GM12878 (cell line): ENCODE measurements at regions not wholly inside any gene's neighbourhood (a gene's known extent, or its start where the extent isn't known, plus 50 kb on each side); places are given as distances from the start of the nearest gene placed in this dataset.

ENCODE experiments used
- ATAC-seq: fragments of 200-7000 bp; cut with Tn5 transposase; 3 replicates; pipeline ENCODE4 v1.9.1; 2020; ENCODE audit warnings: mild to moderate bottlenecking, moderate library complexity
- BruUV-seq: library from RNA; stranded (reverse); fragments of 400-500 nt; replicated peaks from 2 replicates; lab custom pipeline; 2021; lab: Mats Ljungman, UMichigan
- CTCF ChIA-PET: fragments of 300-600 bp; sonication (Branson Sonifier 250); formaldehyde crosslinking; extraction: SDS; loops from one replicate; lab custom pipeline; 2021; ENCODE audit warnings: inconsistent platforms; lab: Yijun Ruan, JAX
- POLR2A ChIA-PET: fragments of 350-600 bp; formaldehyde crosslinking; extraction: SDS; loops from one replicate; lab custom pipeline; 2021; ENCODE audit warnings: inconsistent platforms; lab: Charles Lee
- RAD21 ChIA-PET: fragments of 300-600 bp; sonication (Branson Sonifier 250); formaldehyde crosslinking; loops from one replicate; lab custom pipeline; 2023; ENCODE audit warnings: antibody characterized with exemption; ENCODE audit not compliant: unreplicated experiment; lab: Charles Lee
- SMC1A ChIA-PET: fragments of 300-600 bp; sonication (Branson Sonifier 250); formaldehyde crosslinking; loops from one replicate; lab custom pipeline; 2023; ENCODE audit not compliant: unreplicated experiment, uncharacterized antibody; lab: Charles Lee
- DNase-seq: peaks from one replicate; pipeline ENCODE4 v3.0.0-alpha.2; 2011; ENCODE audit warnings: low read depth, low spot score
- FAIRE-seq: peaks from 3 replicates; lab custom pipeline; 2011; peaks lifted over from hg19 to GRCh38; lab: Jason Lieb, UNC
- H2AFZ ChIP-seq: 2 replicates; pipeline ENCODE4 v1.6.0; 2011; ENCODE audit warnings: low read depth, low read length, control low read depth; ENCODE audit not compliant: control insufficient read depth
- H3K27ac ChIP-seq: 2 replicates; pipeline ENCODE4 v1.5.1; 2011; ENCODE audit warnings: control low read depth; ENCODE audit not compliant: control insufficient read depth, insufficient read depth
- H3K27me3 ChIP-seq, 2 experiments: replicated peaks in 1 of 2; 2 replicates each; pipeline versions ENCODE4 v1.6.0 to v1.6.1; 2011; ENCODE audit warnings: low read length in 1 of 2; ENCODE audit not compliant: control insufficient read depth in 2 of 2, insufficient read depth in 2 of 2
- H3K36me3 ChIP-seq, 2 experiments: 2 replicates each; pipeline ENCODE4 v1.5.1; 2011; ENCODE audit warnings: low read length in 1 of 2; ENCODE audit not compliant: control insufficient read depth in 2 of 2, insufficient read depth in 2 of 2
- H3K4me1 ChIP-seq: 2 replicates; pipeline ENCODE4 v1.6.1; 2011; ENCODE audit warnings: mild to moderate bottlenecking, low read length, moderate library complexity, mixed read lengths; ENCODE audit not compliant: control insufficient read depth, insufficient read depth
- H3K4me2 ChIP-seq: 2 replicates; pipeline ENCODE4 v1.6.0; 2011; ENCODE audit warnings: control low read depth; ENCODE audit not compliant: control insufficient read depth, insufficient read depth
- H3K4me3 ChIP-seq: fragments of 200-600 bp; sonication (generic); 2 replicates; pipeline ENCODE4 v1.5.1; 2016
- H3K79me2 ChIP-seq: 2 replicates; pipeline ENCODE4 v1.6.0; 2011; ENCODE audit warnings: low read length; ENCODE audit not compliant: control insufficient read depth, insufficient read depth
- H3K9ac ChIP-seq: 2 replicates; pipeline ENCODE4 v1.8.0; 2011; ENCODE audit warnings: low read length, control low read depth, mixed read lengths; ENCODE audit not compliant: control insufficient read depth, insufficient read depth
- H3K9me3 ChIP-seq: replicated peaks from 3 replicates; pipeline ENCODE4 v1.5.1; 2011; ENCODE audit warnings: mild to moderate bottlenecking, low read length; ENCODE audit not compliant: control insufficient read depth, insufficient read depth
- H4K20me1 ChIP-seq: 2 replicates; pipeline ENCODE4 v1.6.0; 2011; ENCODE audit not compliant: control insufficient read depth, insufficient read depth
- CBX3 ChIP-seq: fragments of 200-600 bp; sonication (generic); IDR thresholded peaks from 2 replicates; pipeline ENCODE4 v1.6.1; 2016; ENCODE audit warnings: low read depth, borderline replicate concordance
- CHD1 ChIP-seq: IDR thresholded peaks from 2 replicates; pipeline ENCODE4 v1.6.1; 2012; ENCODE audit warnings: low read depth, low read length, improper control_type of control experiment
- CHD2 ChIP-seq: IDR thresholded peaks from 2 replicates; pipeline ENCODE4 v1.6.1; 2011; ENCODE audit warnings: low read depth, low read length, improper control_type of control experiment, borderline replicate concordance
- CHD4 ChIP-seq: fragments of 200-600 bp; sonication (generic); IDR thresholded peaks from 2 replicates; pipeline ENCODE4 v1.6.1; 2016; ENCODE audit warnings: mild to moderate bottlenecking
- FOXM1 ChIP-seq: IDR thresholded peaks from 2 replicates; pipeline ENCODE4 v1.6.1; 2012; ENCODE audit warnings: low read depth, mild to moderate bottlenecking, inconsistent platforms, low read length, moderate library complexity
- HCFC1 ChIP-seq: fragments of 150-350 bp; IDR thresholded peaks from 2 replicates; pipeline ENCODE4 v1.6.1; 2014; ENCODE audit warnings: low read length
- KLF5 ChIP-seq: fragments of 450-650 bp; IDR thresholded peaks from 2 replicates; pipeline ENCODE4 v1.6.1; 2014; ENCODE audit warnings: mild to moderate bottlenecking; ENCODE audit not compliant: partially characterized antibody
- MAX ChIP-seq: IDR thresholded peaks from 2 replicates; pipeline ENCODE4 v1.6.1; 2012; ENCODE audit warnings: low read depth, low read length, improper control_type of control experiment
- MXI1 ChIP-seq: fragments of 150-350 bp; IDR thresholded peaks from 2 replicates; pipeline ENCODE4 v1.6.1; 2011; ENCODE audit warnings: low read depth, mild to moderate bottlenecking, inconsistent platforms, low read length, improper control_type of control experiment
- NFIC ChIP-seq: IDR thresholded peaks from 2 replicates; pipeline ENCODE4 v1.6.1; 2012; ENCODE audit warnings: low read depth, mild to moderate bottlenecking, inconsistent platforms, low read length, moderate library complexity
- NFYB ChIP-seq: IDR thresholded peaks from 2 replicates; pipeline ENCODE4 v1.6.1; 2011; ENCODE audit warnings: low read depth, mild to moderate bottlenecking, low read length, improper control_type of control experiment, moderate library complexity; ENCODE audit not compliant: insufficient read depth
- NRF1 ChIP-seq: conservative IDR thresholded peaks from 2 replicates; pipeline ENCODE4 v1.6.1; 2011; ENCODE audit warnings: mild to moderate bottlenecking, low read depth, low read length, improper control_type of control experiment
- PBX3 ChIP-seq: IDR thresholded peaks from 2 replicates; pipeline ENCODE4 v1.6.1; 2011; ENCODE audit warnings: mild to moderate bottlenecking, low read depth, low read length, moderate library complexity; ENCODE audit not compliant: insufficient replicate concordance
- POLR2AphosphoS5 ChIP-seq: IDR thresholded peaks from 2 replicates; pipeline ENCODE4 v1.6.1; 2011; ENCODE audit warnings: mild to moderate bottlenecking, low read length, inconsistent platforms
- SUZ12 ChIP-seq: fragments of 200-600 bp; sonication (generic); IDR thresholded peaks from one replicate; pipeline ENCODE4 v1.6.1; 2018; ENCODE audit warnings: antibody characterized with exemption, mild to moderate bottlenecking; ENCODE audit not compliant: unreplicated experiment
- ZBED1 ChIP-seq: IDR thresholded peaks from 2 replicates; pipeline ENCODE4 v1.6.1; 2016; ENCODE audit warnings: borderline replicate concordance
- ZNF217 ChIP-seq: fragments of 450-650 bp; IDR thresholded peaks from 2 replicates; pipeline ENCODE4 v1.6.1; 2017; ENCODE audit warnings: antibody characterized with exemption, mild to moderate bottlenecking
- ZNF24 ChIP-seq: fragments of 450-650 bp; IDR thresholded peaks from 2 replicates; pipeline ENCODE4 v1.6.1; 2017; ENCODE audit warnings: antibody characterized with exemption, mild to moderate bottlenecking
- WGBS: methylation state at CpG from one replicate; pipeline ENCODE4 v1.1.6; 2016; ENCODE audit warnings: low lambda C conversion rate; ENCODE audit not compliant: insufficient replicate concordance, insufficient coverage; ENCODE audit errors: missing lambda C conversion rate; 5-methylcytosine and 5-hydroxymethylcytosine counted together
- in situ Hi-C: fragments of 300-500 bp; cut with MboI; formaldehyde crosslinking; loops from 9 replicates; pipeline ENCODE4 v1.14.3; 2018; ENCODE audit warnings: mixed read lengths
- intact Hi-C: fragments of 100-400 bp; cut with micrococcal nuclease; formaldehyde crosslinking; loops from one replicate; pipeline ENCODE4 v1.14.2; 2022; ENCODE audit not compliant: unreplicated experiment
- TF ChIP-seq, protein P1 (sequence below): fragments of 450-650 bp; IDR thresholded peaks from 2 replicates; pipeline ENCODE4 v1.6.1; 2017; ENCODE audit warnings: borderline replicate concordance
- TF ChIP-seq, protein P2 (sequence below): fragments of 450-650 bp; IDR thresholded peaks from 2 replicates; pipeline ENCODE4 v1.6.1; 2017; ENCODE audit warnings: mild to moderate bottlenecking, moderate library complexity

DNA sequence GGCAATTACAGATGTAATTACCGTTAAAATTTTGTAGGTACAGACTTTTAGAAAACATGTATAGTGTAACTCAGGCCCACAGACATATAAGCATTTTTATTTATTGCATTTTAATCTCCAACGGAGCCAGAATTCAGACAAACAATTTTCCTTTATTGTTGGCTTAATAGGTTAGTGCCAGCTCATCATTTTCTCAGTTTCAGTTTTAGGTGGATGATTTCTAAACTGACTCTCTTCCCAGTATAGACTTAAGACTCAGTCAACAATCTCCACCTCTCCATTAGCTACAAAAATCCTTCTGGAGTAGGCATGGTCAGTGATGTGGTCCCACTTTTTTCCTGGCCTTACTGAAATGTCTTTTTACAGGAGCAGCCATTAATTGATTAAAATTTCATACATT lies 994.6 kb downstream of the TBL1XR1 start:
- intact Hi-C loops: no loop called here
- SMC1A ChIA-PET: no interaction called here
- RAD21 ChIA-PET: interaction anchor here (0.6 kb wide), 1 partner anchor 18 kb away, joined by 3 read pairs; no protein-coding TSS in a partner anchor
- POLR2A ChIA-PET: no interaction called here
- WGBS: 2% methylated on average over 2 of the region's 2 CpGs
- H3K4me1 ChIP-seq: no peaks in the 10 kb centered on the region
- DNase-seq: no peak
- H3K27me3 ChIP-seq: no peaks in the 10 kb centered on the region
- ATAC-seq: no peak
- H3K9ac ChIP-seq: no peak overlapping the region
- H3K36me3 ChIP-seq: no peaks in the 10 kb centered on the region
- no TSS peak for BruUV-seq
- H3K79me2 ChIP-seq: no peaks in the 10 kb centered on the region
- no peaks in the 10 kb centered on the region for H4K20me1 ChIP-seq
- FAIRE-seq: no peak
- no peaks in the 10 kb centered on the region for H3K9me3 ChIP-seq
- H3K27ac ChIP-seq: no peak overlapping the region
- no peak overlapping the region for H3K4me3 ChIP-seq
- no peak overlapping the region for H2AFZ ChIP-seq
- no peak overlapping the region for H3K4me2 ChIP-seq
- TF ChIP-seq NFYB (no peak), FOXM1 (no peak), NFIC (no peak), CBX3 (no peak), HCFC1 (no peak), CHD1 (no peak), NRF1 (no peak), POLR2AphosphoS5 (no peak), CHD4 (no peak), ZBED1 (no peak), ZNF217 (no peak), ZNF24 (no peak), CHD2 (no peak), KLF5 (no peak), SUZ12 (no peak), PBX3 (no peak), MAX (no peak), MXI1 (no peak)
- TF ChIP-seq, protein P1, sequence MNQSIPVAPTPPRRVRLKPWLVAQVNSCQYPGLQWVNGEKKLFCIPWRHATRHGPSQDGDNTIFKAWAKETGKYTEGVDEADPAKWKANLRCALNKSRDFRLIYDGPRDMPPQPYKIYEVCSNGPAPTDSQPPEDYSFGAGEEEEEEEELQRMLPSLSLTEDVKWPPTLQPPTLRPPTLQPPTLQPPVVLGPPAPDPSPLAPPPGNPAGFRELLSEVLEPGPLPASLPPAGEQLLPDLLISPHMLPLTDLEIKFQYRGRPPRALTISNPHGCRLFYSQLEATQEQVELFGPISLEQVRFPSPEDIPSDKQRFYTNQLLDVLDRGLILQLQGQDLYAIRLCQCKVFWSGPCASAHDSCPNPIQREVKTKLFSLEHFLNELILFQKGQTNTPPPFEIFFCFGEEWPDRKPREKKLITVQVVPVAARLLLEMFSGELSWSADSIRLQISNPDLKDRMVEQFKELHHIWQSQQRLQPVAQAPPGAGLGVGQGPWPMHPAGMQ: no peak
- TF ChIP-seq, protein P2, sequence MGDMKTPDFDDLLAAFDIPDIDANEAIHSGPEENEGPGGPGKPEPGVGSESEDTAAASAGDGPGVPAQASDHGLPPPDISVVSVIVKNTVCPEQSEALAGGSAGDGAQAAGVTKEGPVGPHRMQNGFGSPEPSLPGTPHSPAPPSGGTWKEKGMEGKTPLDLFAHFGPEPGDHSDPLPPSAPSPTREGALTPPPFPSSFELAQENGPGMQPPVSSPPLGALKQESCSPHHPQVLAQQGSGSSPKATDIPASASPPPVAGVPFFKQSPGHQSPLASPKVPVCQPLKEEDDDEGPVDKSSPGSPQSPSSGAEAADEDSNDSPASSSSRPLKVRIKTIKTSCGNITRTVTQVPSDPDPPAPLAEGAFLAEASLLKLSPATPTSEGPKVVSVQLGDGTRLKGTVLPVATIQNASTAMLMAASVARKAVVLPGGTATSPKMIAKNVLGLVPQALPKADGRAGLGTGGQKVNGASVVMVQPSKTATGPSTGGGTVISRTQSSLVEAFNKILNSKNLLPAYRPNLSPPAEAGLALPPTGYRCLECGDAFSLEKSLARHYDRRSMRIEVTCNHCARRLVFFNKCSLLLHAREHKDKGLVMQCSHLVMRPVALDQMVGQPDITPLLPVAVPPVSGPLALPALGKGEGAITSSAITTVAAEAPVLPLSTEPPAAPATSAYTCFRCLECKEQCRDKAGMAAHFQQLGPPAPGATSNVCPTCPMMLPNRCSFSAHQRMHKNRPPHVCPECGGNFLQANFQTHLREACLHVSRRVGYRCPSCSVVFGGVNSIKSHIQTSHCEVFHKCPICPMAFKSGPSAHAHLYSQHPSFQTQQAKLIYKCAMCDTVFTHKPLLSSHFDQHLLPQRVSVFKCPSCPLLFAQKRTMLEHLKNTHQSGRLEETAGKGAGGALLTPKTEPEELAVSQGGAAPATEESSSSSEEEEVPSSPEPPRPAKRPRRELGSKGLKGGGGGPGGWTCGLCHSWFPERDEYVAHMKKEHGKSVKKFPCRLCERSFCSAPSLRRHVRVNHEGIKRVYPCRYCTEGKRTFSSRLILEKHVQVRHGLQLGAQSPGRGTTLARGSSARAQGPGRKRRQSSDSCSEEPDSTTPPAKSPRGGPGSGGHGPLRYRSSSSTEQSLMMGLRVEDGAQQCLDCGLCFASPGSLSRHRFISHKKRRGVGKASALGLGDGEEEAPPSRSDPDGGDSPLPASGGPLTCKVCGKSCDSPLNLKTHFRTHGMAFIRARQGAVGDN: no peak
- TF ChIP-seq, all 136 proteins: peak for 0
- CTCF ChIA-PET: no interaction called here
- in situ Hi-C loops: no loop called here
